GM18909 (cell line): ENCODE measurements at regions not wholly inside any gene's neighbourhood (a gene's known extent, or its start where the extent isn't known, plus 50 kb on each side); places are given as distances from the start of the nearest gene placed in this dataset.
"Not testable (repeated sequence)": the region's sequence is repeated elsewhere in the genome, so short reads cannot be mapped to it uniquely, and the experiment has no call there.

Source experiments
- ATAC-seq: cut with Tn5 transposase; IDR thresholded peaks from one replicate; pipeline ENCODE4 v1.9.1; 2021; ENCODE audit warnings: mild to moderate bottlenecking; ENCODE audit not compliant: unreplicated experiment, poor library complexity

- no peak for ATAC-seq
Measured at GRCh38 chr11:96447208-96448110, 57.6 kb downstream of the JRKL start.

GRCh38 chr11:96448225-96448624 is 58.4 kb downstream of the JRKL start:
- no peak for ATAC-seq

GRCh38 chr11:96456111-96456510 is 66.3 kb downstream of the JRKL start:
- ATAC-seq: no peak

- no peak for ATAC-seq
Measured at GRCh38 chr11:96459751-96460150, 69.9 kb downstream of the JRKL start.

- no peak for ATAC-seq
Measured at GRCh38 chr11:96461871-96462270, 72.1 kb downstream of the JRKL start.

GRCh38 chr11:96464700-96465307 is 75.0 kb downstream of the JRKL start:
- peak; percentile 88 for ATAC-seq

- no peak for ATAC-seq
Measured at GRCh38 chr11:96465512-96465911, 75.7 kb downstream of the JRKL start.

- ATAC-seq: no peak
Measured at GRCh38 chr11:96466607-96467006, 76.8 kb downstream of the JRKL start.

GRCh38 chr11:96469776-96470175 is 80.0 kb downstream of the JRKL start:
- no peak for ATAC-seq

- no peak for ATAC-seq
Measured at GRCh38 chr11:96470521-96470920, 80.7 kb downstream of the JRKL start.

- peak; percentile 73 for ATAC-seq
Measured at GRCh38 chr11:96472085-96472484, 82.3 kb downstream of the JRKL start.

GRCh38 chr11:96474263-96474662 is 84.5 kb downstream of the JRKL start:
- no peak for ATAC-seq

- no peak for ATAC-seq
Measured at GRCh38 chr11:96481204-96481603, 91.4 kb downstream of the JRKL start.

GRCh38 chr11:96481771-96482170 is 92.0 kb downstream of the JRKL start:
- no peak for ATAC-seq

- ATAC-seq: no peak
Measured at GRCh38 chr11:96482193-96482592, 92.4 kb downstream of the JRKL start.

GRCh38 chr11:96483374-96483955 is 93.7 kb downstream of the JRKL start:
- ATAC-seq: no peak

GRCh38 chr11:96484361-96484760 is 94.5 kb downstream of the JRKL start:
- ATAC-seq: no peak

GRCh38 chr11:96486890-96487611 is 97.2 kb downstream of the JRKL start:
- ATAC-seq: no peak

- ATAC-seq: not testable (repeated sequence)
Measured at GRCh38 chr11:96488911-96489310, 99.1 kb downstream of the JRKL start.

- no peak for ATAC-seq
Measured at GRCh38 chr11:96500440-96500839, 110.6 kb downstream of the JRKL start.

GRCh38 chr11:96506041-96506440 is 116.2 kb downstream of the JRKL start:
- ATAC-seq: no peak
